Caco-2 (cell line): ENCODE measurements at regions not wholly inside any gene's neighbourhood (a gene's known extent, or its start where the extent isn't known, plus 50 kb on each side); places are given as distances from the start of the nearest gene placed in this dataset.

Experiments used
- BruUV-seq: library from RNA; stranded (reverse); fragments of 400-500 nt; replicated peaks from 2 replicates; lab custom pipeline; 2021; lab: Mats Ljungman, UMichigan
- CTCF ChIA-PET: fragments of 300-600 bp; sonication (Branson Sonifier 250); formaldehyde crosslinking; loops from one replicate; lab custom pipeline; 2022; ENCODE audit warnings: antibody characterized with exemption; lab: Charles Lee
- POLR2A ChIA-PET: fragments of 300-600 bp; sonication (Branson Sonifier 250); formaldehyde crosslinking; loops from one replicate; lab custom pipeline; 2022; ENCODE audit warnings: antibody characterized with exemption; lab: Charles Lee
- DNase-seq, 2 experiments: peaks; one replicate each; pipeline versions ENCODE4 v3.0.0 to v3.0.0-alpha.2; 2020 to 2022
- H3K27me3 ChIP-seq: replicated peaks from 2 replicates; pipeline ENCODE4 v1.6.0; 2011; ENCODE audit warnings: low read length; ENCODE audit not compliant: control insufficient read depth, insufficient read depth
- H3K36me3 ChIP-seq: 2 replicates; pipeline ENCODE4 v1.5.1; 2011; ENCODE audit warnings: low read length; ENCODE audit not compliant: control insufficient read depth, insufficient read depth
- H3K4me1 ChIP-seq: fragments of 250-450 bp; sonication (Bioruptor Pico); 2 replicates; pipeline ENCODE4 v1.5.1; 2020; ENCODE audit warnings: mild to moderate bottlenecking
- H3K4me3 ChIP-seq: 2 replicates; pipeline ENCODE4 v1.5.1; 2011; ENCODE audit warnings: low read depth, mild to moderate bottlenecking, control low read depth, low read length
- H3K9me3 ChIP-seq: fragments of 250-450 bp; sonication (Bioruptor Pico); 2 replicates; pipeline ENCODE4 v1.5.1; 2020; ENCODE audit warnings: mild to moderate bottlenecking, moderate library complexity
- H3K27ac Mint-ChIP-seq: one replicate; pipeline ENCODE4 v1.8.0; 2022; ENCODE audit warnings: mixed read lengths; ENCODE audit not compliant: unreplicated experiment
- H3K27me3 Mint-ChIP-seq: one replicate; pipeline ENCODE4 v1.8.0; 2022; ENCODE audit warnings: mixed read lengths; ENCODE audit not compliant: insufficient read depth, unreplicated experiment
- H3K36me3 Mint-ChIP-seq: one replicate; pipeline ENCODE4 v1.8.0; 2022; ENCODE audit warnings: mild to moderate bottlenecking, mixed read lengths; ENCODE audit not compliant: insufficient read depth, unreplicated experiment
- H3K4me1 Mint-ChIP-seq: one replicate; pipeline ENCODE4 v1.8.0; 2022; ENCODE audit warnings: low read depth, mixed read lengths; ENCODE audit not compliant: unreplicated experiment
- H3K4me3 Mint-ChIP-seq: one replicate; pipeline ENCODE4 v1.8.0; 2022; ENCODE audit warnings: mild to moderate bottlenecking, moderate library complexity, mixed read lengths; ENCODE audit not compliant: unreplicated experiment
- H3K9me3 Mint-ChIP-seq: one replicate; pipeline ENCODE4 v1.8.0; 2022; ENCODE audit warnings: mixed read lengths; ENCODE audit not compliant: unreplicated experiment
- CTCF ChIP-seq, 2 experiments: fragments of 200-600 bp in 1 of 2; IDR thresholded peaks; 1 replicate in 1 of 2; 2 replicates in 1 of 2; pipeline versions ENCODE4 v1.5.1 to v1.8.0; 2011 to 2022; ENCODE audit warnings: antibody characterized with exemption in 1 of 2, control low read depth in 1 of 2, inconsistent platforms in 1 of 2, low read depth in 1 of 2, low read length in 1 of 2, mild to moderate bottlenecking in 1 of 2, moderate library complexity in 1 of 2; ENCODE audit not compliant: insufficient read depth in 1 of 2, severe bottlenecking in 1 of 2, unreplicated experiment in 1 of 2
- intact Hi-C: fragments of 100-400 bp; cut with micrococcal nuclease; formaldehyde crosslinking; loops from one replicate; pipeline ENCODE4 v1.10.0; 2022; ENCODE audit not compliant: unreplicated experiment

- Histone ChIP-seq H3K27me3 (no peaks in the 10 kb centered on the region), H3K36me3 (no peaks in the 10 kb centered on the region), H3K4me3 (no peak overlapping the region), H3K4me1 (no peaks in the 10 kb centered on the region), H3K9me3 (no peaks in the 10 kb centered on the region)
- no peak for DNase-seq
- H3K36me3 Mint-ChIP-seq = no peaks in the 10 kb centered on the region
- no TSS peak for BruUV-seq
- no peaks in the 10 kb centered on the region for H3K4me1 Mint-ChIP-seq
- no peak overlapping the region for H3K27ac Mint-ChIP-seq
- H3K27me3 Mint-ChIP-seq = no peaks in the 10 kb centered on the region
- CTCF ChIA-PET = interaction anchor here (0.6 kb wide), 1 partner anchor 442 kb away, joined by 4 read pairs; no protein-coding TSS in a partner anchor
- TF ChIP-seq CTCF (IDR thresholded peaks at IDR 0.05; ENCODE audit: insufficient read depth in 1 of 2, low read depth in 1 of 2, low read length in 1 of 2, severe bottlenecking in 1 of 2, unreplicated experiment in 1 of 2) = no peak
- intact Hi-C loops = no loop called here
- POLR2A ChIA-PET = no interaction called here
- H3K4me3 Mint-ChIP-seq = no peak overlapping the region
- H3K9me3 Mint-ChIP-seq = peaks cover 16% of the 10 kb centered on the region
Measured at GRCh38 chr7:68601826-68602225, 996.4 kb upstream of the AUTS2 start.

- DNase-seq = no peak
- Mint-ChIP-seq H3K27me3 (no peaks in the 10 kb centered on the region), H3K36me3 (no peaks in the 10 kb centered on the region), H3K27ac (no peak overlapping the region), H3K9me3 (peaks cover 28% of the 10 kb centered on the region), H3K4me1 (no peaks in the 10 kb centered on the region), H3K4me3 (no peak overlapping the region)
- Histone ChIP-seq H3K4me3 (no peak overlapping the region), H3K36me3 (no peaks in the 10 kb centered on the region), H3K4me1 (no peaks in the 10 kb centered on the region), H3K9me3 (peaks cover 7% of the 10 kb centered on the region), H3K27me3 (no peaks in the 10 kb centered on the region)
- ChIA-PET CTCF (no interaction called here), POLR2A (no interaction called here)
- no TSS peak for BruUV-seq
- no peak for TF ChIP-seq CTCF (IDR thresholded peaks at IDR 0.05; ENCODE audit: insufficient read depth in 1 of 2, low read depth in 1 of 2, low read length in 1 of 2, severe bottlenecking in 1 of 2, unreplicated experiment in 1 of 2)
- intact Hi-C loops = no loop called here
Measured at GRCh38 chr7:68604541-68604940, 993.7 kb upstream of the AUTS2 start.

DNA sequence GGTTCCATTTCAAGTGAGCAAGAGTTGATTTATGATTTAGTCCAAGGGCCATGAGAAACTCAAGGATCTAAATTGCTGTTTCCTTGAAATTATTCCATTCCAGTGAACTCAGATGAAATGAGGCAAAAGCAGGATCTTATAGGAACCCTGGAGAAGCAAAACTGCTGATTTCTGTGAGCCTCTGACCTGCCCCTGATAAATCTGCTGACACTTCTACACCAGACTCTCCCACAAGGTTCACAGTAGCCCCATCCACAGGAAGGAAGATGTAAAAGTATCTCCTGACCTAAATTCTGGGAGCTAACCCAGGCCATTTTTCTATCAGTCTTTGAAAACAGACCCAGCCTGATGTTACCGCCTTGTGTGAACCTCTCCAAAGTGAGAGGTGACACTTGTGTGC is 987.6 kb upstream of the AUTS2 start:
- no peaks in the 10 kb centered on the region for H3K36me3 Mint-ChIP-seq
- H3K9me3 Mint-ChIP-seq = peaks cover 42% of the 10 kb centered on the region

More for the DNA sequence above, 987.6 kb upstream of the AUTS2 start:
- CTCF ChIA-PET = no interaction called here
- Histone ChIP-seq H3K27me3 (no peaks in the 10 kb centered on the region), H3K36me3 (no peaks in the 10 kb centered on the region), H3K9me3 (peaks cover 7% of the 10 kb centered on the region), H3K4me1 (no peaks in the 10 kb centered on the region), H3K4me3 (no peak overlapping the region)
- DNase-seq = no peak
- POLR2A ChIA-PET = no interaction called here
- Mint-ChIP-seq H3K27ac (no peak overlapping the region), H3K4me1 (no peaks in the 10 kb centered on the region), H3K27me3 (no peaks in the 10 kb centered on the region), H3K4me3 (no peak overlapping the region)
- BruUV-seq = no TSS peak
- intact Hi-C loops = no loop called here
- TF ChIP-seq CTCF (IDR thresholded peaks at IDR 0.05; ENCODE audit: insufficient read depth in 1 of 2, low read depth in 1 of 2, low read length in 1 of 2, severe bottlenecking in 1 of 2, unreplicated experiment in 1 of 2) = no peak
